HG03565 (cell line): ENCODE measurements at regions not wholly inside any gene's neighbourhood (a gene's known extent, or its start where the extent isn't known, plus 50 kb on each side); places are given as distances from the start of the nearest gene placed in this dataset.

Experiments
- ATAC-seq: cut with Tn5 transposase; IDR thresholded peaks from one replicate; pipeline ENCODE4 v1.9.1; 2021; ENCODE audit warnings: mild to moderate bottlenecking, moderate library complexity; ENCODE audit not compliant: unreplicated experiment

- no peak for ATAC-seq
These were observed 1424.0 kb upstream of the PIK3C3 start for GRCh38 chr18:40531051-40531450.

GRCh38 chr18:40529478-40529877, 1425.6 kb upstream of the PIK3C3 start:
- no peak for ATAC-seq

- ATAC-seq = no peak
These were observed 1430.2 kb upstream of the PIK3C3 start for GRCh38 chr18:40524881-40525280.

- no peak for ATAC-seq
These were observed 1431.7 kb upstream of the PIK3C3 start for GRCh38 chr18:40523287-40523686.

GRCh38 chr18:40501026-40501425, 1454.0 kb upstream of the PIK3C3 start:
- ATAC-seq = no peak

- ATAC-seq = no peak
These were observed 1460.4 kb upstream of the PIK3C3 start for GRCh38 chr18:40494603-40495002.

GRCh38 chr18:40493316-40493715, 1461.7 kb upstream of the PIK3C3 start:
- ATAC-seq = no peak

- no peak for ATAC-seq
These were observed 1465.7 kb upstream of the PIK3C3 start for GRCh38 chr18:40489301-40489700.

- no peak for ATAC-seq
These were observed 1469.7 kb upstream of the PIK3C3 start for GRCh38 chr18:40485318-40485717.

GRCh38 chr18:40473221-40474029, 1481.6 kb upstream of the PIK3C3 start:
- ATAC-seq = no peak

GRCh38 chr18:40470723-40471122, 1484.3 kb upstream of the PIK3C3 start:
- ATAC-seq = no peak

- no peak for ATAC-seq
These were observed 1485.2 kb upstream of the PIK3C3 start for GRCh38 chr18:40469851-40470250.

- ATAC-seq = no peak
These were observed 1485.7 kb upstream of the PIK3C3 start for GRCh38 chr18:40469316-40469715.

GRCh38 chr18:40464032-40464431, 1491.0 kb upstream of the PIK3C3 start:
- no peak for ATAC-seq

GRCh38 chr18:40453903-40454302, 1501.1 kb upstream of the PIK3C3 start:
- ATAC-seq = no peak

GRCh38 chr18:40452599-40452998, 1502.4 kb upstream of the PIK3C3 start:
- ATAC-seq = no peak

- ATAC-seq = no peak
These were observed 1504.3 kb upstream of the PIK3C3 start for GRCh38 chr18:40450751-40451150.

GRCh38 chr18:40447820-40448219, 1507.2 kb upstream of the PIK3C3 start:
- ATAC-seq = no peak

- ATAC-seq = no peak
These were observed 1514.9 kb upstream of the PIK3C3 start for GRCh38 chr18:40440088-40440487.

- ATAC-seq = no peak
These were observed 1517.5 kb upstream of the PIK3C3 start for GRCh38 chr18:40437517-40437916.

- no peak for ATAC-seq
These were observed 1523.7 kb upstream of the PIK3C3 start for GRCh38 chr18:40431071-40431985.

- ATAC-seq = no peak
These were observed 1531.7 kb upstream of the PIK3C3 start for GRCh38 chr18:40423291-40423690.
